ENCODE measurements at regions not wholly inside any gene's neighbourhood (a gene's known extent, or its start where the extent isn't known, plus 50 kb on each side); places are given as distances from the start of the nearest gene placed in this dataset.

GRCh38 chr9:108219664-108220063, 636.1 kb downstream of the ACTL7B start:
- no peak overlapping the region for H3K27ac ChIP-seq
- TF ChIP-seq, protein P1, sequence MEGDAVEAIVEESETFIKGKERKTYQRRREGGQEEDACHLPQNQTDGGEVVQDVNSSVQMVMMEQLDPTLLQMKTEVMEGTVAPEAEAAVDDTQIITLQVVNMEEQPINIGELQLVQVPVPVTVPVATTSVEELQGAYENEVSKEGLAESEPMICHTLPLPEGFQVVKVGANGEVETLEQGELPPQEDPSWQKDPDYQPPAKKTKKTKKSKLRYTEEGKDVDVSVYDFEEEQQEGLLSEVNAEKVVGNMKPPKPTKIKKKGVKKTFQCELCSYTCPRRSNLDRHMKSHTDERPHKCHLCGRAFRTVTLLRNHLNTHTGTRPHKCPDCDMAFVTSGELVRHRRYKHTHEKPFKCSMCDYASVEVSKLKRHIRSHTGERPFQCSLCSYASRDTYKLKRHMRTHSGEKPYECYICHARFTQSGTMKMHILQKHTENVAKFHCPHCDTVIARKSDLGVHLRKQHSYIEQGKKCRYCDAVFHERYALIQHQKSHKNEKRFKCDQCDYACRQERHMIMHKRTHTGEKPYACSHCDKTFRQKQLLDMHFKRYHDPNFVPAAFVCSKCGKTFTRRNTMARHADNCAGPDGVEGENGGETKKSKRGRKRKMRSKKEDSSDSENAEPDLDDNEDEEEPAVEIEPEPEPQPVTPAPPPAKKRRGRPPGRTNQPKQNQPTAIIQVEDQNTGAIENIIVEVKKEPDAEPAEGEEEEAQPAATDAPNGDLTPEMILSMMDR (conservative IDR thresholded peaks at IDR 0.05) = no peak

DNA sequence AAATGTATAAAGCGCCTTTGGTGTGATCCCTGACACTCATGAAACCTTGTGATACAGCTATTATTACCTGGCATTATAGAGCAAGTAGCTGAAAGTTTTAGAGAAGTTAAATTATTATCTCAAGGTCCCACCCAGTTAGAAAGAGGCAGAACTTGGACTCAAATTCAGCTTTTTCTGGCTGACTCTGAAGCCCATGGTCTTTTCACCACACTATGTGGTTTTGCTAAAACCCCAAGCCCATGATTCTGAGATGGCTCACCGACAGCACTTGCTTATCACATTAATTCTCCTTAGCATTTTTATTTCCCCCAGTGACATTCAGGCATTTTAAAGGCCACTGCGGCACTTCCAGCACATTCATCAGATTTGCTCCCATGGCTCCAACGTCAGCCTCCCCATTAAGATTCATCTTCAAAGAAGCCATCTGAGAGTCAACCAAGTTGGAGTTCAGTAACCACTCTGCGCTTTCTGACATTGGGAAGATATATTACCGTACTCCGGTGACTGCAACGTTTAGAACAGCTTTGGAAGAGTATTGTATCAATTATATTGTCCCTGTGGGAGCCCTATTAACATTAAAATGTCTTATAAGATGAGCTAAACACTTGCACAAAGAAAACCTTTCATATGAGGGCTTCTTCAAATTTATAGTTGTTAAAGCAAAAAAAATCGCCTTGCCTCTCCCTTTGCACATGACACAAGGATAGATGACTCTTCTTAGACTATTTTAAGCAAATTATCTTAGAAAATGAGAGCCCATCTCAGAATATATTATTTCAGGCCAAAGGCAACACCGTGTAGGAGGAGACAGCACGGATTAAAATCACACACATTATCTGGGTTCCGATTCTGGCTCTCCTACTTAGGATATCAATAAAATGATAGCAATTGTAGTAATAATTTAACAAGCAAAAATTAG, 638.1 kb downstream of the ACTL7B start:
- no peak overlapping the region for H3K27ac ChIP-seq
- TF ChIP-seq, protein P1 (conservative IDR thresholded peaks at IDR 0.05) = no peak

DNA sequence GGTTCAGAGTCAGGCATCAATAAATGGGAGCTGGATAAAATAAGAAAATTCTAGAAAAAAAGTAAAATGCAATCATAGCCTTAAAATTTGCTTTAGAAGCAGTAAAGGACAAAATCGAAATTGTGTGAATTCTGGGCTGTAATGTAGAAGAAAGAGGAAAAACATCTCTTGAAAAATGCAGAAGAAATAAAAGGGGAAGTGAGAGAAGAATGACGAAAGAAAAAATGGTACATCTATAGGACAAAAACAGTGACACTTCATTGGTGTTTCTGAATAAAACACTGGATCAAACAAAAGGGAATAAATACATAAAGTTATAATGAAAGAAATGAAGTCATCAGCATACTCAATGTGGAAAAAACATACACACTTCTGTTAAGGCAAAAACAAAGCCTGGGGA, 642.3 kb downstream of the ACTL7B start:
- H3K27ac ChIP-seq = no peak overlapping the region
- TF ChIP-seq, protein P1 (conservative IDR thresholded peaks at IDR 0.05) = no peak

GRCh38 chr9:108212184-108212583, 643.6 kb downstream of the ACTL7B start:
- TF ChIP-seq, protein P1 (conservative IDR thresholded peaks at IDR 0.05) = no peak
- H3K27ac ChIP-seq = no peak overlapping the region

GRCh38 chr9:108211411-108211955, 644.3 kb downstream of the ACTL7B start:
- TF ChIP-seq, protein P1 (conservative IDR thresholded peaks at IDR 0.05) = no peak
- no peak overlapping the region for H3K27ac ChIP-seq

- TF ChIP-seq, protein P1 (conservative IDR thresholded peaks at IDR 0.05) = no peak
- H3K27ac ChIP-seq = peak overlapping the region; percentile 52
Observed at GRCh38 chr9:108209132-108209685, 646.6 kb downstream of the ACTL7B start.

- TF ChIP-seq, protein P1 (conservative IDR thresholded peaks at IDR 0.05) = no peak
- H3K27ac ChIP-seq = peak overlapping the region; percentile 52
Observed at GRCh38 chr9:108207561-108208165, 648.1 kb downstream of the ACTL7B start.
